Activated naive CD4-positive, alpha-beta T cell treated with anti-CD3 and anti-CD28 coated beads, Interleukin-2, amount 50 U/mL, for 16 hours (primary cell): ENCODE measurements at regions not wholly inside any gene's neighbourhood (a gene's known extent, or its start where the extent isn't known, plus 50 kb on each side); places are given as distances from the start of the nearest gene placed in this dataset.

Source experiments
- DNase-seq: peaks from one replicate; pipeline ENCODE4 v3.0.0-alpha.2; 2020

DNA sequence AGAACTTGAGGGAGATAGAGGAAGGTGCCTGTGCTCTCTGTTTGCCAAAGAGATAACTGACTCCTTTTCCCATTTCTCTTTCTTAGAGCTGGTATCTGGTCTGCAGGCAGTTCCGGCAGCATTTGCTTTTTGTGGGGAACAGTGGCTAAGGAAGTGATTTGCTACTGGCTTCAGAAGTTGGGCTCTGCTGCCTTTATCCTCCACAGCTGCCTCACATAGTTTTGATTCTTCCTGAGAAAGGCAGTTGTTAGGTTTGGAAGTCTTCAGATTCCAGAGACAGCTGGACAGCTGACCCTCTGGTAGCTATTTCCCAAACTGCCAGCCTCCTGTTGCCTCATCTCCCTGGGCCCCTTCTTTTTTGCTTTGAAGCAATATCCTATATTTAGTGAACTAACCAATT, 62.6 kb upstream of the MACF1 start:
- DNase-seq, result no peak

- DNase-seq, result no peak
These were observed 62.0 kb upstream of the MACF1 start for GRCh38 chr1:39142401-39143060.

- DNase-seq, result no peak
These were observed 59.6 kb upstream of the MACF1 start for GRCh38 chr1:39144924-39145323.

- no peak for DNase-seq
These were observed 59.0 kb upstream of the MACF1 start for GRCh38 chr1:39145331-39145965.

DNA sequence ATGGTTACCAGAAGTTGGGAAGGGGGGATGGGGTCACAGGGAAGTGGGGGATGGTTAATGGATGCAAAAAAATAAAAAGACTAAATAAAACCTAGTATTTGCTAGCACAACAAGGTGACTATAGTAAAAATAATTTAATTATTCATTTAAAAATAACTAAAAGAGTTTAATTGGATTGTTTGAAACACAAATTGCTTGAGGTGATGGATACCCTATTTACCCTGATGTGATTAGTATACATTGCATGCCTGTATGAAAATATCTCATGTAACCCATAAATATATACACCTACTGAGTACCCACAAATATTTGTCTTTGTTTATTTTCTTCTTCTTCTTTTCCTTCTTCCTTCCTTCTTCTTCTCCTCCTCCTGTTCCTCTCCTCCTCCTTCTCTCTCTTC, 57.8 kb upstream of the MACF1 start:
- no peak for DNase-seq

DNA sequence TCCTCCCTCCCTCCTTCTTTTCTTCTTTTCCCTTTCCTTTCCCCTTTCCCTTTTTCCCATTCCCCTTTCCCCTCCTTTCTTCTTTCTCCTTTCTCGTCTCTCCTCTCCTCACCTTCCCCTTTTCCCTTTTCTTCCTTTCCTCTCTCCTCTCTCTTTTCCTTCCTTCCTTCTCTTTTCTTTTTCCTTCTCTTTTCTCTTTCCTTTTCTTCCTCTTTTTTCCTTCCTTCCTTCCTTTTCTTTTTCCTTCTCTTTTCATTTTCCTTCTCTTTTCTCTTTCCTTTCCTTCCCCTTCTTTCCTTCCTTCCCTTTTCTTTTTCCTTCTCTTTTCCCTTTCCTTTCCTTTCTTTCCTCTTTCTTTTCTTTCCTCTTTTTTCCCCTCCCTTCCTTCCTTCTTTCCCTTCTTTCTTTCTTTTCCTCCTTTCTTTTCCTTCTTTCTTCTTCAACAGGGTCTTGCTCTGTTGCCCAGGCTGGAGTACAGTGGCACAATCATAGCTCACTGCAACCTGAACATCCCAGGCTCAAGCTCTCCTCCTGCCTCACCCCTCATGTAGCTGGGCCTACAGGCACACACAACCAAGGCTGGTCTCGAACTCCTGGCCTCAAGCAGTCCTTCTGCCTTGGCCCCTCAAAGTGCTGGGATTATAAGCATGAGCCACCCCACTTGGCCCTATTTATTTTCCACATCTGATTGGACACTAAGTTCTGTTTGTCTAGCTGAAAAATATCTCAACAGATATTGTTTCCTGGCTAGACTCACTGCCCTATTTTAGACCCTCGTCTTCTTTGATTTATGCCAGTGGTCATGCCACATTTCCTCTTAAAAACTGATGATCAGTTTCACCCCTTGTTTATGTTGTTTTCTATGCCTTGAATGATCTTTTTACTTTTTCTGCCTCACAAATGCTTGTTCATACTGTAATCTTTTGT, 57.1 kb upstream of the MACF1 start:
- DNase-seq, result no peak

DNA sequence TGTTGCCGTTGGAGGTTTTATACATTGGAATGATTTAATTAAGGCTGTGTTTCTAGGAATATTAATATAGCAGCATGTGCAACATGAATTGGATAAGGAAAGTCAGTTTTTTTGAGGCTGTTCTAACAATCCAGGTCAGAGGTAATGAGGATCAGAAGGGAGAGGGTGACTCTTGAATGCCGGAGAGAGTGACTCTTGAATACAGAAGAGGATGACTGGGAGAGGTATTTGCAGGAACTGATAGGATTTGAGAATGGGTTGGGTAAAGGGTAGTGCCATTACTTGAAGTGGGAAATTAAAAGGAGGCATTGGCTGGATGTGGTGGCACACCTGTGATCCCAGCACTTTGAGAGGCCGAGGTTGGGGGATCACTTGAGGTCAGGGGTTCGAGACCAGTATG, 55.6 kb upstream of the MACF1 start:
- no peak for DNase-seq

- DNase-seq, result no peak
These were observed 55.0 kb upstream of the MACF1 start for GRCh38 chr1:39149509-39149908.

GRCh38 chr1:39150779-39151178, 53.7 kb upstream of the MACF1 start:
- no peak for DNase-seq

GRCh38 chr1:39151267-39151666, 53.2 kb upstream of the MACF1 start:
- DNase-seq, result no peak

GRCh38 chr1:39152923-39153322, 51.6 kb upstream of the MACF1 start:
- DNase-seq, result no peak

DNA sequence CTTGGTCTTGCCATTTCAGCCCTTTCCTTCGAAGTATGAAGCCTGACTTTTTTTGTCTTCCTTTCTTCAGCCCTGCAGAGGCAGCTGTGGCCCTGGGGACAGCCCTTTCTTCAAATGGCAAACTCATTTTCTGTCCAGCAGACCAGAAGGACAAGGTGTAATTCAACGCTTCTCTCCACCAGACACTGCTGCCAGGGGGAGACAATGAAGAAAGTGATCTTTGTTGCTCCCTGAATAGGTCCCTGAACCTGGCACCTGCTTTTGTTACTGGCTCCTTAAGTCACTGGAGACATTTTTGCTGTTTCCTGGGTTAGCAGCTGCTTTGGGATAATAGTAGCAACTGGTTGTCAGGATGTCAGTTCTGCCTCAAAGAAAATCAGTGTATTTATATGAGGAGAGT, 50.8 kb upstream of the MACF1 start:
- DNase-seq, result no peak

- no peak for DNase-seq
These were observed 49.7 kb upstream of the MACF1 start for GRCh38 chr1:39154553-39155421.
